ENCODE measurements at regions not wholly inside any gene's neighbourhood (a gene's known extent, or its start where the extent isn't known, plus 50 kb on each side); places are given as distances from the start of the nearest gene placed in this dataset.

DNA sequence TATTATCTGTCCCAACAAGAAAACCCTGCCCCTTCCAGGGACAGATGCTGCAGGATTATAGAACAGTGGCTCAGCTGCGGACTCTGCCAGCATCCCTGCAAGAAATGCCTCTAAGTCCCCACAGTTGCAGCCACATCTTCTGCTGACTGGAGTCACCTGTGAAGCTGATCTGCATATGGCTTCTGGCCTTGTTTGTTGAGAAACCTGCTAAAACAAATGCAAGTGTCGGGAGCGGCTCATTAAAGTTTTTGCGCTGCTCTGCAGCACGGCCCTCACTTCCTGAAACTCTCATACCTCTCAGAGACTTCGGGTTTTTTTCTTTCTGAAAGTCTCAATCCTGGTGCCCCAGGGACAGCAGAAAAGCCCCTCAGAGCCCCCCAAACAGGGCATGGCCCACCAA lies 725.0 kb downstream of the UQCRFS1 start:
- CTCF ChIA-PET = no interaction called here
- Histone ChIP-seq H3K4me2 (ENCODE audit: insufficient read depth, low read length) (no peak overlapping the region), H3K79me2 (ENCODE audit: control insufficient read depth, insufficient read depth, low read length) (no peaks in the 10 kb centered on the region), H3K4me1 (ENCODE audit: control insufficient read depth, extremely low read depth, insufficient read depth, low read length) (no peaks in the 10 kb centered on the region), H2AFZ (ENCODE audit: low read depth, low read length) (no peak overlapping the region), H4K20me1 (replicated peaks; ENCODE audit: control insufficient read depth, extremely low read depth, insufficient read depth, low read length) (no peaks in the 10 kb centered on the region), H3K27me3 (ENCODE audit: control insufficient read depth in 2 of 2, insufficient read depth in 2 of 2, low read length in 2 of 2) (no peaks in the 10 kb centered on the region), H3K9ac (replicated peaks; ENCODE audit: extremely low read depth, insufficient read depth, low read length) (no peak overlapping the region), H3K9me3 (replicated peaks; ENCODE audit: control insufficient read depth, insufficient read depth, low read length) (peaks cover 5% of the 10 kb centered on the region), H3K36me3 (ENCODE audit: control insufficient read depth in 2 of 2, extremely low read depth in 1 of 2, insufficient read depth in 2 of 2, low read length in 2 of 2) (no peaks in the 10 kb centered on the region), H3K9me1 (replicated peaks; ENCODE audit: control insufficient read depth, extremely low read depth, insufficient read depth, low read length) (no peaks in the 10 kb centered on the region), H3K4me3 (replicated peaks in 1 of 3; ENCODE audit: insufficient read depth in 1 of 3, low read depth in 1 of 3, low read length in 3 of 3) (no peak overlapping the region), H3K27ac (ENCODE audit: insufficient read depth, low read depth, low read length) (no peak overlapping the region)
- POLR2A ChIA-PET = no interaction called here
- no peak for TF ChIP-seq GATA2 (IDR thresholded peaks at IDR 0.05; ENCODE audit: insufficient read depth, insufficient read length, low read depth, low read length)
- TF ChIP-seq, protein P1, sequence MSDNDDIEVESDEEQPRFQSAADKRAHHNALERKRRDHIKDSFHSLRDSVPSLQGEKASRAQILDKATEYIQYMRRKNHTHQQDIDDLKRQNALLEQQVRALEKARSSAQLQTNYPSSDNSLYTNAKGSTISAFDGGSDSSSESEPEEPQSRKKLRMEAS (IDR thresholded peaks at IDR 0.05; ENCODE audit: insufficient read depth, insufficient read length) = no peak
- no peak for TF ChIP-seq POLR2A (IDR thresholded peaks at IDR 0.05; ENCODE audit: low read depth, low read length)
- TF ChIP-seq JUN (IDR thresholded peaks at IDR 0.05; ENCODE audit: borderline replicate concordance, insufficient read depth, insufficient read length, low read depth) = no peak
- TF ChIP-seq MYC (IDR thresholded peaks at IDR 0.05; ENCODE audit: low read depth, low read length) = no peak
- no peak for TF ChIP-seq POLR2AphosphoS5 (IDR thresholded peaks at IDR 0.05; ENCODE audit: insufficient read depth, low read depth, low read length)
- TF ChIP-seq FOS (IDR thresholded peaks at IDR 0.05; ENCODE audit: borderline replicate concordance, insufficient read depth, low read length) = no peak
- TF ChIP-seq CTCF (IDR thresholded peaks at IDR 0.05; ENCODE audit: extremely low read depth in 1 of 2, insufficient read depth in 1 of 2, low read depth in 1 of 2, low read length in 2 of 2) = no peak
- no peak for TF ChIP-seq EZH2 (IDR thresholded peaks at IDR 0.05; ENCODE audit: borderline replicate concordance, low read depth, low read length, severe bottlenecking)
- FAIRE-seq (no peak), DNase-seq (ENCODE audit: low read depth, low spot score) (no peak)
- dilution Hi-C loops (cut with MboI; ENCODE audit: extremely low pct_ligation_motif_present, low sequenced_read_pairs) (no loop called here), intact Hi-C loops (cut with micrococcal nuclease) (no loop called here)
- BruUV-seq (replicated peaks) = no TSS peak

All from endothelial cell of umbilical vein (primary cell).